ENCODE measurements at regions not wholly inside any gene's neighbourhood (a gene's known extent, or its start where the extent isn't known, plus 50 kb on each side); places are given as distances from the start of the nearest gene placed in this dataset.

- no peak for DNase-seq (ENCODE audit: low read depth, low spot score)
Observed at GRCh38 chr10:131792011-131792651, 108.7 kb upstream of the PPP2R2D start.

DNA sequence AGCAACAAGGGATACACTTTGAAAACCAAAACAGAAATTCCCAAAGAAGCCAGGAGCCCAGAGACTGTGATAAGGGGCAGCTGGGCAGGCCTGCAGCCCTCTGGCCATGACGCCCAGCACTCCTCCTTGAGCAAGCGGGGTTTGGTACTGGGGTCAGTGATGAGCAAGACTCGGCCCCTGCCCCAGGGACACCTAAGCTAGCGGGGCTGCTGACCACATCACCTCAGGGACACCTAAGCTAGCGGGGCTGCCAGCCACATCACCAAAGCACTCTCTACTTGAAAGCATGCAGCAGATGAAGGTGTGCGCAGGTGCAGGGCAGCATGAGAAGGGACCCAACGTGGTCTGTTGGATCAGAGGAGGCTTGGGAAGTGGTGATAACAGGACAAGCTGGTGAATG, 108.0 kb upstream of the PPP2R2D start:
- DNase-seq (ENCODE audit: low read depth, low spot score), result no peak

GRCh38 chr10:131795761-131796160, 105.0 kb upstream of the PPP2R2D start:
- no peak for DNase-seq (ENCODE audit: low read depth, low spot score)

DNA sequence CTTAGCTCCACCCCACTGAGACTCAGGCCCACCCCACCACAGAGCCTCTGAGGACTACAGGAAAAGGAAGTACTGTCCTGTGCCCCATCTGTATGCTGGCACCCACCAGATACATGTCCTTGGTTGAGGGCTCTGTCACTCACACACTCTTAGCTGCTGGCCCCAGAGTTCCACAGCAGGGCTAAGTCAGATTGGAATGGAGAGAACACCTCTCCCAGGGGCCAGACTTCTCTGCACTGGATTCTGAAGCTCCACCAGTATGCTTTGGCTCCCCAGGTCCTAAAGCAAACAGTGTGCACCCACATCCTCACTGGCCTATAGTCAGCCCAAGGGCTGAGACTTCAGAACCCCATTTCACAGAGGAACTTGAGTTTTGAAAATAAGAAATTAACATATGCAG, 103.2 kb upstream of the PPP2R2D start:
- DNase-seq (ENCODE audit: low read depth, low spot score), result no peak

- DNase-seq (ENCODE audit: low read depth, low spot score), result no peak
Observed at GRCh38 chr10:131799429-131799828, 101.4 kb upstream of the PPP2R2D start.

GRCh38 chr10:131802156-131802915, 98.5 kb upstream of the PPP2R2D start:
- no peak for DNase-seq (ENCODE audit: low read depth, low spot score)

- no peak for DNase-seq (ENCODE audit: low read depth, low spot score)
Observed at GRCh38 chr10:131802996-131803395, 97.8 kb upstream of the PPP2R2D start.

DNA sequence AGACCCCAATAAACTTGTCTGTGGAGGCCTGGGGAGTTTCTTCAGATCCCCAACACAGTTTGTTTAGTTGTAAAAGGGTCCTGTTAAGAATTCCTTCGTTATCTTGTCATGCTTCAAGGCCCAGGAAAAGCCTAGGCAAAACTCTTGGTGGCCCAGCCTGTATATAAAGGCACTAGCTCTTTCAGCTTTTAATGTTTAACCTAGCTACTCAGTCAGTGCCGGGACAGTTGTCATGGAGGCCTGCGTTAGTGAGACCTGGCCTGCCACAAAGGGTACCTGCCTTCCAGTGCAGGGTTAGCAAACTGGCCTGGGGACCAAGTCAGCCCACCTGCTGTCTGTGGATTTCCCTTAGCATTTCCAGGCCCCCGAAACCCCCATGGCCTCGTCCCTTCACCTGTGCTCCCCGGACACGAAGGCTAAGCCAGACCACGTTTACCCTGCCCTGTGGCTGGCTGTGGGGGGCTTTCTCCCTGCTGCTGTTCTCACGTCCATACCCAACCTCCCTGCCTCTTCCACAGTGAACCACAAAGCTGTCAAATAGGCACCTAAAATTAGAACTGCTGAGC, 96.9 kb upstream of the PPP2R2D start:
- no peak for DNase-seq (ENCODE audit: low read depth, low spot score)

DNA sequence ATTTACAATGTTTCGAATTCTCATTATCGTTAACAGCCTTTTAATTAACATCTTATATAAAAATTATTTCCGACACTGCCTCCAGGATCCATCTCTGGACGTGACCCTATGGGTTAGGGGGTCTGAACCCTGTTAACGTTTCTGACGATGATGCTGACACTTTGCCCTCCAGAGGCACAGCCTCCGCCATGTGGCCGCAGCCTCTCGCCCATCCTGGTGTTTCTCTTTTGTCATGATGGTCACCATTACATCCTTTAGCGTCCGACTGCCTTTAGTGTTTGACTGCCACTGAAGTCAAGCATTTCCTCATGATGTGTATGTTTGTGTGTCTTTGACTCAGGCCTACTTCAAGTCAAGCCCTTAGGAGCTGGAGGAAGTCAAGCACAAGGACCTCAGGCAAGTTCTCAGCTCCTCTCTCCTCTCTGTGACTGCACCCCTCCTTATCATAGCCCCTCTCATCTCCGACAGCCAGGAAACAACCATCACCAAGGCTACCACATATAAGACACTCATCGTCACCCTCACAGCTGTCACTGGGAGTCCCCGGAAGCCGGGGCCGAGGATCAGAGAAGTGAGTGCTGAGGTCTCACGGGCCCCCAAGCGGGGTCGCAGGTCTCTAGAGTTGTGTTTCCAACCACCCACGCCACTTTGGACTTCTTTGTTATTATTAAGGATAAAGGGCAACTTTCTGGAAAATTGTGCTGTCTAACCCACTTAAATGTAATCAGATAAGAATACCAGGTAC, 96.1 kb upstream of the PPP2R2D start:
- no peak for DNase-seq (ENCODE audit: low read depth, low spot score)

DNA sequence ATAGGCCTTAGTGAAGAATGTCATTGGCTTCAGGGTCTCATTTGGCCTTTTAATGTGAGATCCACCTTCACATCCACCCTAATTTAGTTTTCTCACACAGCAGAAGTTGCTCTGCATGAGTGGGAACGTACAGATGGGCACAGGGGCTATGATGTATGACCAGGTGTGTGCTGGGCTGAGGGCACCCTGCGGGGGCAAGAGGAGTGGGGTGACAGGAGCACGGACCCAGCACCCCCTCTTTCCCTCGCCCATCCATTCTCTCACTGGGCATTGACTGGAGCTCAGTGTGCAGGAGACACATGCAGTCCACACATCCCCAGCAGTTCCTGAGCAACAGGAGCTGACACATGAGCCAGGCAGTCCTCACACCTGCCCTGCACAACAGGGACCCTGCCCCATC, 95.1 kb upstream of the PPP2R2D start:
- DNase-seq (ENCODE audit: low read depth, low spot score), result no peak

DNA sequence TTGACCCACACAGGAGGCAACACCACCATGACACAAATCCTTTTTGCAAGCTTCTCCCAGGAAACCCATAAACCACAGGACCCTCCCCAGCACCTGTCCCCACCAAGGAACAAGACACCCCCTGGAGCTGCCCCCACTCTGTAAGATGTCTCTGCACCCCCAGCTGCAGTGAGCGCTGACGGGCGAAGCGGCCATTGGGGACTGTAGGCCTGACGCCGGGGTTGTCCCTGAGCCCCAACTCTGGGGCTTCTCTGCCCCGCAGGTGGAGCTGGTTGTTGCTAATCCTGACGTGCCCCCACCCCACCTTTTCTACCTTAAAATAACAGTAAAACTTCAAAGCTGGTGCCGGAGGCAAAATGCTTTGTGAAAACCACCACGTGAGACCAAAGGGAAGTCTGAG, 94.7 kb upstream of the PPP2R2D start:
- DNase-seq (ENCODE audit: low read depth, low spot score), result no peak

DNA sequence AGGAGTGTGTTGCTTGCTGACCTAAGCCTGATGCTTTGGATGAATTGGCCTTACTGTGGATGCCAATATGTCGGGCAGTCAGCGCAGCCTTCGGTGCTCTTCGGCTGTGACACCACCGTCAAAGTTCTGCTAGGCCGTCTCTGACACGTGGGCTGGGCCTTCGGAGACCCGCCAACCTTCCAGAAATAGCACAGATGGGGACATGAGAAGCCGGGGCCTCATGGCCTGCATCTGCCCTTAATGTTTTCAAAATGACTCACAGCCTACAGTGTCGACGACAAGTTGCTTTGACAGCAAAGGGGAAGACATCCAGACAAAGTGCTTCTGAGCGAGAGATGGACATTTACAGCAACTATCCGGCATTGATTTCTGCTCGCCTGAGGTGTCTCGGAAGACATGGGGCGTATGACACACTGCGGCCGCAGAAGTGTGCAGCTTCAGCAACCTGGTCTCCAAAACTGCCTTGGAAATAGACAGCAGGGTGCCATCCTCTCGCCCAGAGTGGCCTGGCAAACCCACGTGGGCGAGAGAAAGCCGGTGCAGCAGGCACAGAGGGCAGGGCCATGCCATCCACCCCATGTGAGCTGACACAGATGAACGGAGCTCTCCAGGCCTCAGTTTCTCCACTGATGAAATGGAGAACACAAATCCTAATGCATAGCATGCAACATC, 94.0 kb upstream of the PPP2R2D start:
- no peak for DNase-seq (ENCODE audit: low read depth, low spot score)

DNA sequence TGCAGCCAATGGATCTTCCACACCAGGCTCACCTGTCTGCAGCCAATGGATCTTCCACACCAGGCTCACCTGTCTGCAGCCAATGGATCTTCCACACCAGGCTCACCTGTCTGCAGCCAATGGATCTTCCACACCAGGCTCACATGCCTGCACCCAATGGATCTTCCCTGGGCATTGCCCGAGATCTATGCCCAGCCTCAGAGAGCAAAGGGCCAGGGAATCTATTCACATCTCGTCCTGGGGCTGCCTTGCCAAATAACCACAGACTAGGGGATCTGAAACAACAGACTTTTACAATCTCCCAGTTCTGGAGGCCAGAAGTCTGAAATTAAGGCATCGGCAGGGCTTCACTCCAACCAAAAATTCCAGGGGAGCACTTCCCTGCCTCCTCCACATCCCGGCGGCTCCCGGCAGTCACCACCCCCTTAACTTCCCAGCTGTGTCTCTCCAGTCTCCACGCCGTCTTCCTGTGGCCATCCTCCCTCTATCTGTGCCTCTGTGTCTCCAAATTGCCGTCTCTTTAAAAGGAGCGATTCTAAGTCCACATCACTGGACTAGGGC, 92.4 kb upstream of the PPP2R2D start:
- DNase-seq (ENCODE audit: low read depth, low spot score), result no peak

GRCh38 chr10:131810036-131810804, 90.6 kb upstream of the PPP2R2D start:
- no peak for DNase-seq (ENCODE audit: low read depth, low spot score)

- DNase-seq (ENCODE audit: low read depth, low spot score), result no peak
Observed at GRCh38 chr10:131810805-131811629, 89.8 kb upstream of the PPP2R2D start.

- no peak for DNase-seq (ENCODE audit: low read depth, low spot score)
Observed at GRCh38 chr10:131811630-131812403, 89.0 kb upstream of the PPP2R2D start.

DNA sequence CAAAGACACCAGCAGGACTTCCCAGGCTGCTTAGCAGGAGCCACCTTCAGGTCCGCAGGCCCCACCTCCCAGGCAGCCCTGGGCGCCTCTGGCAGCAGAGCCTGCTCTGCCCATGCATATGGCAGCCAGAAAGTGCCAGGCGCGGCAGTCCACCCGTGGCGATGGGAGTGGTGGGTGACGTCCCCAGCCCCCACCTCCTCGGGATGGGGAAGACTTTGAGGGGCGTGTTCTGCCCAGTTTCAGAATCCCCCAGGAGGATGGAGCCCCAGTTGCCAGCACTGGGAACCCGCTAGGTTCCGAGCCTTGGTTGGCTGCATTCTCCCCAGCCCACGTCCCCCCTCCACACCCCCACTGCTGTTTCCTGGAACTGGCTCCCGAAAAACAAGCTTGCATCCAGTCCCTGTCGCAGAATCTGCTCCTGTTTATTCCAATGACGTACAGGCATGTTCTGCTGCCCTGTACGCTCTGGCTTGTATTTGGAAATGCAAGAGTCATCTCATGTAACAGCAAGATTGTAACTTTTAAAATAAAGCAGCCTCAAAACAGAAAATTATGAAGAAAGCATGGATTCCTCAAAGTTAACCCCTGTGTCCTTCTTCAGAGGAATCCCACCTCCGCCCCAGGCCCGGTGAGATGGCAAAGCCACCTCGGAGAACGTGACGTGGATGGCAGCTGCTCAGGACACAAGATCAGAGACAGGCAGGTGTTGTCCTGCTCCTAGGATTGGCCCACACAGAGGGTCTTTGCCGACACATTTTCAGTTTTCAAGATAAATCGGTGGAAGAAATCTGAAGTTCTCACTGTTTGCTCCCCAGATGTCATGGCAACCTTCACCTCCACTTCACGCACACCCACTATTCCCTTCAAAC, 87.8 kb upstream of the PPP2R2D start:
- no peak for DNase-seq (ENCODE audit: low read depth, low spot score)

All from astrocyte of the hippocampus (primary cell).